Large intestine (tissue), 3 donors: ENCODE measurements at regions not wholly inside any gene's neighbourhood (a gene's known extent, or its start where the extent isn't known, plus 50 kb on each side); places are given as distances from the start of the nearest gene placed in this dataset.

Experiments used
- DNase-seq, 2 donors: peaks; one replicate each; pipeline versions ENCODE4 v3.0.0 to v3.0.0-alpha.2; 2013
- H3K27ac ChIP-seq: one replicate; pipeline ENCODE4 v1.5.1; 2013; ENCODE audit warnings: low read length
- H3K27me3 ChIP-seq: 2 replicates; pipeline ENCODE4 v1.6.1; 2013; ENCODE audit warnings: low read length; ENCODE audit not compliant: control insufficient read depth, insufficient read depth
- H3K36me3 ChIP-seq: 2 replicates; pipeline ENCODE4 v1.6.1; 2013; ENCODE audit warnings: low read length; ENCODE audit not compliant: control insufficient read depth, insufficient read depth
- H3K4me1 ChIP-seq: one replicate; pipeline ENCODE4 v1.6.1; 2013; ENCODE audit warnings: low read length; ENCODE audit not compliant: control insufficient read depth, insufficient read depth
- H3K4me3 ChIP-seq: one replicate; pipeline ENCODE4 v1.5.1; 2013; ENCODE audit warnings: low read length
- H3K9me3 ChIP-seq: one replicate; pipeline ENCODE4 v1.6.1; 2013; ENCODE audit warnings: mild to moderate bottlenecking, low read depth, low read length, moderate library complexity; ENCODE audit not compliant: control insufficient read depth
- WGBS: methylation state at CpG from one replicate; pipeline ENCODE4 v1.1.5; 2013; ENCODE audit warnings: low lambda C conversion rate; ENCODE audit not compliant: insufficient coverage; 5-methylcytosine and 5-hydroxymethylcytosine counted together

DNA sequence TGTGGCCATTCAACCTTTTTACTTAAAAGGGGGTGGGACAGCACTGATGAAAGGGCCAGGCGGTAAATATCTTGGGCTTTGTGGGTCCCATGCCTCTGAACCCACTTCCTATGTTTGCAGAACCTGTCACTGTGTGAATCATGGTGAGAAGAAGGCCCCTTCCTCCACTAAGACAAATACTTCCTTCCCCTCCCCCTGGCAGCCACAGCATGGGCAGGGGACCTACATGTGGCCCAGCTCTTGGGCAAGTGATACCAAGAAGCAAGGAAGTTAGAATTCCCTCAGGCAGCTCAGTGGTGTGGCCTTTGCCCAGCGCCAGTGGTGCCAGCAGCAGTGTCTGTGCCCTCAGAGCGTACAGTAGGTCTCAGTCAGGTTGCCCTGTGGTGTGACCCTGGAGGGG, 168.6 kb downstream of the TRIM33 start:
- Histone ChIP-seq H3K4me1 (no peaks in the 10 kb centered on the region), H3K27me3 (no peaks in the 10 kb centered on the region), H3K36me3 (no peaks in the 10 kb centered on the region), H3K27ac (no peak overlapping the region), H3K4me3 (no peak overlapping the region), H3K9me3 (no peaks in the 10 kb centered on the region)
- no CpG with 5 or more reads among the region's 3 CpGs for WGBS
- no peak for DNase-seq

DNA sequence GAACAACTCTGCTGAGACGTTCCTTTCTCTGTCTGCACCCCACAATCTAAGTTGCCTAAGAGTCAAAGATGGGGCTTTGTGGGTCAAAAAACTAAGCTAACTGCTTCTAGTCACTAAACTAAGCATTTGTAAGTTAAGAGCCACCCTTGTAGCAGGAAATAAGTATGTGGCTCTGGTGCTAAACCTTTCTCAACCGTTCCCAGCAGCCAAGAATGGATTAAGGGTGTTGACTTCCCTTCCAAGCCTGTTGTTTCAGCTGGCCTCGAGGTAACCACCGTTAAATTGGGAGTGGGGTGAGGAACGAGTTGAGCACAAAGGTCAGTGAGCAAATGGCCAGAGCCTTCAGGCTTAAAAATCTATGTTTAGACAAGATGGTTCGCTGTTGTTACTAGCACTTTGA, 169.1 kb downstream of the TRIM33 start:
- DNase-seq, result no peak
- no peaks in the 10 kb centered on the region for H3K27me3 ChIP-seq
- no peaks in the 10 kb centered on the region for H3K4me1 ChIP-seq
- no peak overlapping the region for H3K27ac ChIP-seq
- WGBS, result no CpG with 5 or more reads among the region's 6 CpGs
- H3K4me3 ChIP-seq, result no peak overlapping the region
- H3K36me3 ChIP-seq, result no peaks in the 10 kb centered on the region
- H3K9me3 ChIP-seq, result no peaks in the 10 kb centered on the region

DNA sequence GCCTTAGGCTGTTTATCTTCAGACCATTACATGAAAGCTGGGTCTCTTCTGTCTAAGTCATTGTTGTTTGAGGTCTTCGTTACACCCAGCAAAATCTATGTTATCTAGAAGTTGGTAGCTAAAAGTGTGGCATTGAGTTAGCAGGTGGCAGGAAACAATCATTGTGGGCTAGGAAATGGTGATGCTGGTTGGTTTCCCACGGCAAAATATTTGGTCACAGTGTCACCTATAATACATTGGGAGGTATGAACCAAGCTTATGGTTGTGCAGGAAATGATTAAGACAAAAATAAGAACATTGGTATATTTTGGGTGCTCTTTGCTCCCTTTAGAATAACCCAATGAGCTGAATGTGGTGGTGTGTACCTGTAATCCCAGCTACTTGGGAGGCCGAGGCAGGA, 169.7 kb downstream of the TRIM33 start:
- no peak for DNase-seq
- 100% methylated on average over 1 of the region's 3 CpGs for WGBS

DNA sequence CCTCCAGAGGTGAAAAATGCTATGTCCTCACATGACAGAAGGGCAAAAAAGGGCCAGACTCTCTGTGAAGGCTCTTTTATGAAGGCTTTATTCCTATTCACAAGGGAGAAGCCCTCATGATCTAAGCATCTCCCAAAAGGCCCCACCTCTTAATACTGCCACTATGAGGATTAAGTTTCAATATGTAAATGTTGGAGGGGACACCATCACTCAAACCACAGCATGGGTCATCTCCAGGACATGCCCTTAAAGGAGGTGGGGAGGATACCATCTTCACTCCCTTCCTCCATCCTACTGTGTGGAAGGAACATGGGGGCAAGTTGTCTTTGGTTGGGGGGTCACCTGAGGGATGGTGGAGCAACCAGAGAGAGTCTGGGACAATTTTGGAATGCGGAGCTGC, 170.1 kb downstream of the TRIM33 start:
- no peak overlapping the region for H3K27ac ChIP-seq
- H3K9me3 ChIP-seq, result no peaks in the 10 kb centered on the region
- H3K36me3 ChIP-seq, result no peaks in the 10 kb centered on the region
- no CpG with 5 or more reads among the region's 1 CpG for WGBS
- H3K4me1 ChIP-seq, result no peaks in the 10 kb centered on the region
- H3K27me3 ChIP-seq, result no peaks in the 10 kb centered on the region
- H3K4me3 ChIP-seq, result no peak overlapping the region
- no peak for DNase-seq

More for the DNA sequence above, 169.7 kb downstream of the TRIM33 start:
- H3K27ac ChIP-seq, result no peak overlapping the region
- H3K36me3 ChIP-seq, result no peaks in the 10 kb centered on the region
- H3K4me1 ChIP-seq, result no peaks in the 10 kb centered on the region
- H3K9me3 ChIP-seq, result no peaks in the 10 kb centered on the region
- H3K27me3 ChIP-seq, result no peaks in the 10 kb centered on the region
- no peak overlapping the region for H3K4me3 ChIP-seq

DNA sequence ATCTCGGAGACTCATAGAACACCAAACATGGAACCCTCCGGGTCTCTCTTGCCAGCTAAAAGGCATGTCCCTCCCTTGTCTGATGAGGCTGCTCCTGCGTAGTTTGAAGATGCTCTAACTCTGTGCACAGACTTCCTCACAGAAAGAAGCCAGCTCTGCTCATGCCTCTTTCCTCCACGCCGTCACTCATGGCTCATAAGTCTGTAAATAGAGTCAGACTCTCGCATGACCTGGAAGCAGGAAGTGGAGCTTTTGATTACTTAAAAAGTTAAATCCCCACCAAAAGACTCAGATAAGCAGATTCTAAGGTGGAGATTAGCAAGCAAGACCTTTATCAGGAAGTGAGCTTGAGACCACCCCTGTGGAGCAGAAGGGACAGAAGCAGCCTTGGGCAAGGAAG, 171.6 kb downstream of the TRIM33 start:
- WGBS, result no CpG with 5 or more reads among the region's 6 CpGs
- Histone ChIP-seq H3K9me3 (no peaks in the 10 kb centered on the region), H3K4me3 (no peak overlapping the region), H3K27me3 (peaks cover 4% of the 10 kb centered on the region), H3K27ac (no peak overlapping the region), H3K4me1 (no peaks in the 10 kb centered on the region), H3K36me3 (no peaks in the 10 kb centered on the region)
- no peak for DNase-seq

DNA sequence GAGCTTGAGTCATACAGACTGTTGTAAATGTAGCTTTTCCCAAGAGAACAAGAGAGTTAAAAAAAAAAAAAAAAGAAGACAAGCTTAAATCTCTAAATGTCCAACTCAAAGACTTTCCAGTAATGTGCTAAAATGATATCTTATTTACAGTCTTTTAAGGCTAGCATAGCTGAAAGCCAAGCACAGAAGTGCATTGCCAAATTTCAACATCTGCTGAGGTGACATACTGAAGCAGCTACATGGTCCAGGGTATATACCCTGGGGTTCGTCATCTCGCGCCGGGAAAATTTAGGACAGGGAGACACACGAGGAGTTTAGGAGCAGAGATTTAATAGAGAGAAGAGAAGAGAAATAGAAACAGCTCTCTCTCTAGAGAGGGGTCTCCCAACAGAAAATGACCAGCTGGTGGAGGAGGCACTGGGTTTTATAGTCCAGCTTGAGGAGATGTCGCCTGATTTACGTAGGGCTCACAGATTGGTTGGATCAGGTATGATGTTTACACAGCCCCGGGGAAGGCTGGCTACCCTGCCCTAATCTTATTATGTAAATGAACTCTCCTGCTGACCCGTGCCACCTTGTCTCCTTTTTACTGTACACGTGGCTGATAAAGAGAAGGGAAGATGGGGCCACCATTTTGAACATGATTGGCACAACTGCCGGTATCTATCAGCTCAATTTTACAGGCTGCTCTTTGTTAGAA, 172.7 kb downstream of the TRIM33 start:
- Histone ChIP-seq H3K4me1 (no peaks in the 10 kb centered on the region), H3K27ac (no peak overlapping the region), H3K36me3 (no peaks in the 10 kb centered on the region), H3K4me3 (no peak overlapping the region), H3K27me3 (peaks cover 5% of the 10 kb centered on the region), H3K9me3 (no peaks in the 10 kb centered on the region)
- no peak for DNase-seq
- 98% methylated on average over 5 of the region's 11 CpGs for WGBS

DNA sequence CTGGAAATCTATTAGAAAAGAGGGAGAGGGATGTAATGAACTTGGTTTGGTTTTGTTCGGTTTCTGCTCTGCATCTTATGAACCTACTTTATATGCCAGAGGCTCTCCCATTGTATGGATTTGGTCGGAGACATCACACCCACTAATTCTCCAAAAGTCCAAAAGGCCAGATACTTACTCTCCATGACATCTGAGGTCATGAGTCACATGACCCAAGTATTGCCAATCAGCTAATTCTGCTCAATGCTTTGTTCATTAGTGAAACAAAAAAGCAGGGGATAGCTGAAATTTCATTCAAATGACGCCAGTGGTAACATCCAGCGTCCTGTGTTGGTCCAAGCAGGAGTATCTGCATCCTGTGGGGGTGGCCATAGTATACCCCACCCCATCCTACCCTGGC, 173.6 kb downstream of the TRIM33 start:
- H3K4me3 ChIP-seq, result no peak overlapping the region
- H3K36me3 ChIP-seq, result no peaks in the 10 kb centered on the region
- H3K9me3 ChIP-seq, result no peaks in the 10 kb centered on the region
- no peak overlapping the region for H3K27ac ChIP-seq
- no peaks in the 10 kb centered on the region for H3K4me1 ChIP-seq
- WGBS, result 92% methylated on average over 2 of the region's 4 CpGs
- H3K27me3 ChIP-seq, result peaks cover 5% of the 10 kb centered on the region
- DNase-seq, result no peak

DNA sequence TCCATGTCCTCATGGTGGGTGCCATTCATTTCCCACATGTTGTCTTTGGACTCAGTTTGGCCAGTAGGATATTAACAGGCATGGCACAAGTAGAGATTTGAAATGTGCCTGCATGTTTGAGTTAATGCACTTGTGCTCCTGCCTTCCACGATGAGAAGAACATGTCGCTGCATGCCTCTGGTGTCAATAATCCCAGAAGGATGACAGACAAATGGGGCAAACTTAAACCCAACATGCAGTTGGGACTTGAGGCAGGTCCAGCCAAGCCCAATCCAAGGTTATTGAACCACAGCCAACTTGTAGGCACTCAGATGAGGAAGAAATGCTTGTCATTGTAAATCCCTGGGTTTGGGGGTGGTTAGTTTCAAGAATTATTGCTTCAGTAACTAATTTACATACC, 174.6 kb downstream of the TRIM33 start:
- H3K4me3 ChIP-seq, result no peak overlapping the region
- DNase-seq, result no peak
- no peak overlapping the region for H3K27ac ChIP-seq
- H3K27me3 ChIP-seq, result peaks cover 9% of the 10 kb centered on the region
- H3K36me3 ChIP-seq, result no peaks in the 10 kb centered on the region
- no peaks in the 10 kb centered on the region for H3K4me1 ChIP-seq
- WGBS, result no CpG with 5 or more reads among the region's 2 CpGs
- H3K9me3 ChIP-seq, result no peaks in the 10 kb centered on the region

DNA sequence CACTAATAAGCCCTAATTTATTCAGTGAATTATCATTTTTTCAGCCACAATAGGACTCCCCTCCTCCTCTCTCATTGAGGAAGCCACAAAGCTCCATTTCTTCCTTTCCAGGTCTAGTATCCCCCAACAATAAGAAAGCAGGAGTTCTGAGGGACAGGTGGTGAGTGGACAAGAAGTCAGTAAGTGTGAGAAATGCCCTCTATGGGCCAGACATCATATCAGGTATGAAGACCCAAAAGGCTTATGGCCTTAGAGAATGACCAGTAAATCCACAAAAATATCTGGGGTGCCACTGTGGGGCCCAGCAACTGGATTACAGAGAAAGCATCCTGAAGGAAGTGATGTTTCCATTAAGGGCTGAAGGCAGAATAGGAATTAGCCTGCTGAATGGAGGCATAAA, 175.7 kb downstream of the TRIM33 start:
- Histone ChIP-seq H3K27ac (no peak overlapping the region), H3K9me3 (no peaks in the 10 kb centered on the region), H3K4me3 (no peak overlapping the region), H3K27me3 (peaks cover 15% of the 10 kb centered on the region), H3K4me1 (no peaks in the 10 kb centered on the region), H3K36me3 (no peaks in the 10 kb centered on the region)
- no peak for DNase-seq

DNA sequence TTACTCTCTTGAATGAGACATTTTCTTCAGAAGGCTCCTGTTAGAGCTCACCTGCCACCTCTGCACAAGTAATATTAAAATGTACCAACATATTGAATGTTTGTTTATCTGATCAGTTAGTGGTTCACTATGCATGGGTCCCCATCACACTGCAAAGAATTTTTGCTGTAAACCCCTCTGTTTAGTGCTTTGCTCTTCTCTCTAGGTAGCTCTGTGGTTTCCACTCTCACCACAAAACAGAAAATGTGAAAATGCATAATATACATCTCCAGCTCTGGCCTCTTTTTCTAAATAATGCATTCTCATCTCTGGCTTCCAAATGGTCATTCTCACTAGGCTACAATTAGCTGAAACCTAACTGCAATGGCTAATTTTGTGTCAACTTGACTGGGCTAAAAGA, 176.7 kb downstream of the TRIM33 start:
- H3K27ac ChIP-seq, result no peak overlapping the region
- no peak for DNase-seq
- H3K4me3 ChIP-seq, result no peak overlapping the region
- H3K36me3 ChIP-seq, result no peaks in the 10 kb centered on the region
- H3K27me3 ChIP-seq, result peaks cover 15% of the 10 kb centered on the region
- no peaks in the 10 kb centered on the region for H3K9me3 ChIP-seq
- no peaks in the 10 kb centered on the region for H3K4me1 ChIP-seq

DNA sequence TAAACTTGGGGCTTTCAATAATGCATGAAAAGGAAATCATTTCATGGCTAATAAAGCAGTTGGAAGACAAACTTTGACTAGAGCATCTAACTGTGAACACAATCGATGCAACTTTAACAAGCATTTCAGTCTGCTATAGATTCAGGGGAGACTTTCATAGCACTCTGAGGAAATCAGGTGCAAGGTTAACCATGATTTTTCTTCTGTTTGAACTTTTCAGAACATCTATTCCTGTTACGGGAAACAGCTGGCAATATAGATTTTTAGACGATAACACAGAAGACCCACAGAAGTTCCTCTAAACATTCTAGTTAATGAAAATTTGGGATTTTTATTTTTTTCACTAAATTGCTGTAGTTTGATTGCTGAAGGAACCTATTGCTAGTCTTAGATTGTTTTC, 177.3 kb downstream of the TRIM33 start:
- H3K4me3 ChIP-seq, result no peak overlapping the region
- 100% methylated on average over 1 of the region's 3 CpGs for WGBS
- no peak for DNase-seq
- no peaks in the 10 kb centered on the region for H3K4me1 ChIP-seq
- H3K36me3 ChIP-seq, result no peaks in the 10 kb centered on the region
- H3K27ac ChIP-seq, result no peak overlapping the region
- H3K9me3 ChIP-seq, result no peaks in the 10 kb centered on the region
- peaks cover 15% of the 10 kb centered on the region for H3K27me3 ChIP-seq
